RWPE1 (cell line): ENCODE measurements at regions not wholly inside any gene's neighbourhood (a gene's known extent, or its start where the extent isn't known, plus 50 kb on each side); places are given as distances from the start of the nearest gene placed in this dataset.

Experiments used
- CTCF ChIA-PET: fragments of 350-600 bp; sonication (Branson Sonifier 250); formaldehyde crosslinking; extraction: SDS; loops from one replicate; lab custom pipeline; 2021; lab: Yijun Ruan, JAX
- POLR2A ChIA-PET: fragments of 400-600 bp; formaldehyde crosslinking; extraction: SDS; loops from one replicate; lab custom pipeline; 2020; ENCODE audit warnings: antibody characterized with exemption; ENCODE audit not compliant: low non-redundant PET; lab: Yijun Ruan, JAX
- DNase-seq: peaks from one replicate; pipeline ENCODE4 v3.0.0; 2012; ENCODE audit warnings: low spot score
- H3K27ac ChIP-seq: fragments of 450-650 bp; 2 replicates; pipeline ENCODE4 v1.5.1; 2017
- CTCF ChIP-seq: fragments of 450-650 bp; conservative IDR thresholded peaks from 2 replicates; pipeline ENCODE4 v1.5.1; 2017; ENCODE audit warnings: low read depth, mild to moderate bottlenecking

GRCh38 chr4:180766045-180766444 lies 1477.2 kb upstream of the TENM3 start:
- ChIA-PET CTCF (no interaction called here), POLR2A (no interaction called here)
- DNase-seq, result no peak
- no peak overlapping the region for H3K27ac ChIP-seq
- no peak for TF ChIP-seq CTCF

- TF ChIP-seq CTCF, result no peak
- DNase-seq, result no peak
- CTCF ChIA-PET, result no interaction called here
- no peak overlapping the region for H3K27ac ChIP-seq
- POLR2A ChIA-PET, result no interaction called here
Measured at GRCh38 chr4:180766944-180767729, 1476.1 kb upstream of the TENM3 start.

- ChIA-PET POLR2A (no interaction called here), CTCF (interaction anchor here (0.5 kb wide), 1 partner anchor 375 kb away, joined by 3 read pairs; no protein-coding TSS in a partner anchor)
- no peak for DNase-seq
- H3K27ac ChIP-seq, result no peak overlapping the region
- no peak for TF ChIP-seq CTCF
Measured at GRCh38 chr4:180768610-180769009, 1474.6 kb upstream of the TENM3 start.

GRCh38 chr4:180769791-180770190 lies 1473.4 kb upstream of the TENM3 start:
- ChIA-PET CTCF (no interaction called here), POLR2A (no interaction called here)
- TF ChIP-seq CTCF, result no peak
- no peak for DNase-seq
- no peak overlapping the region for H3K27ac ChIP-seq

- POLR2A ChIA-PET, result no interaction called here
- CTCF ChIA-PET, result no interaction called here
- TF ChIP-seq CTCF, result no peak
- H3K27ac ChIP-seq, result no peak overlapping the region
- DNase-seq, result no peak
Measured at GRCh38 chr4:180770265-180770664, 1472.9 kb upstream of the TENM3 start.

- DNase-seq, result no peak
- no peak for TF ChIP-seq CTCF
- CTCF ChIA-PET, result interaction anchor here (0.6 kb wide), 1 partner anchor 1611 kb away, joined by 3 read pairs; no protein-coding TSS in a partner anchor
- no peak overlapping the region for H3K27ac ChIP-seq
- POLR2A ChIA-PET, result no interaction called here
Measured at GRCh38 chr4:180784940-180785339, 1458.3 kb upstream of the TENM3 start.
